OCI-LY3 (cell line): ENCODE measurements at regions not wholly inside any gene's neighbourhood (a gene's known extent, or its start where the extent isn't known, plus 50 kb on each side); places are given as distances from the start of the nearest gene placed in this dataset.

ENCODE experiments used
- H2AFZ ChIP-seq: fragments of 200-600, 300-600 bp; shearing (Covaris generic); 2 replicates; pipeline ENCODE4 v1.6.0; 2014; ENCODE audit warnings: antibody characterized with exemption, low read depth, low read length
- H3K27ac ChIP-seq: fragments of 200-600, 300-600 bp; sonication (generic); 2 replicates; pipeline ENCODE4 v1.5.1; 2014; ENCODE audit warnings: mild to moderate bottlenecking, low read length, moderate library complexity, mixed read lengths
- H3K27me3 ChIP-seq: fragments of 200-600, 300-600 bp; sonication (generic); 2 replicates; pipeline ENCODE4 v1.6.1; 2014; ENCODE audit warnings: low read depth, low read length, mixed read lengths
- H3K36me3 ChIP-seq: fragments of 200-600, 300-600 bp; sonication (generic); replicated peaks from 2 replicates; pipeline ENCODE3; 2014; ENCODE audit warnings: low read depth, low read length, mixed read lengths
- H3K4me1 ChIP-seq: fragments of 300-600, 200-600 bp; sonication (generic); 2 replicates; pipeline ENCODE4 v1.6.1; 2014; ENCODE audit warnings: low read length, mixed read lengths
- H3K4me2 ChIP-seq: fragments of 200-600, 300-600 bp; sonication (generic); 2 replicates; pipeline ENCODE4 v1.6.1; 2014; ENCODE audit warnings: low read length, mixed read lengths
- H3K4me3 ChIP-seq: fragments of 300-600, 200-600 bp; sonication (generic); 2 replicates; pipeline ENCODE4 v1.5.1; 2014; ENCODE audit warnings: antibody characterized with exemption, mild to moderate bottlenecking, low read length, moderate library complexity
- H3K79me2 ChIP-seq: fragments of 300-600, 200-600 bp; shearing (Covaris generic); 2 replicates; pipeline ENCODE4 v1.6.1; 2014; ENCODE audit warnings: mild to moderate bottlenecking, low read length, mixed read lengths
- H3K9ac ChIP-seq: fragments of 300-600, 200-600 bp; shearing (Covaris generic); 2 replicates; pipeline ENCODE4 v1.6.0; 2014; ENCODE audit warnings: mild to moderate bottlenecking, low read length, moderate library complexity
- H3K9me3 ChIP-seq: fragments of 200-600, 300-600 bp; shearing (Covaris generic); 2 replicates; pipeline ENCODE4 v1.6.1; 2014; ENCODE audit warnings: low read length, mixed read lengths; ENCODE audit not compliant: insufficient read depth
- H4K20me1 ChIP-seq: fragments of 200-600, 300-600 bp; sonication (generic); 2 replicates; pipeline ENCODE4 v1.6.1; 2016; ENCODE audit warnings: low read length, mixed read lengths; ENCODE audit not compliant: insufficient read depth
- EZH2phosphoT487 ChIP-seq: fragments of 200-600 bp; shearing (Covaris generic); IDR thresholded peaks from 2 replicates; pipeline ENCODE4 v1.6.1; 2018; ENCODE audit warnings: antibody characterized with exemption, mixed run types, low read depth
- TF ChIP-seq, protein P1 (sequence below): fragments of 200-600, 300-600 bp; sonication (generic); IDR thresholded peaks from 2 replicates; pipeline ENCODE4 v1.5.1; 2014; ENCODE audit warnings: antibody characterized with exemption, low read length, low read depth

DNA sequence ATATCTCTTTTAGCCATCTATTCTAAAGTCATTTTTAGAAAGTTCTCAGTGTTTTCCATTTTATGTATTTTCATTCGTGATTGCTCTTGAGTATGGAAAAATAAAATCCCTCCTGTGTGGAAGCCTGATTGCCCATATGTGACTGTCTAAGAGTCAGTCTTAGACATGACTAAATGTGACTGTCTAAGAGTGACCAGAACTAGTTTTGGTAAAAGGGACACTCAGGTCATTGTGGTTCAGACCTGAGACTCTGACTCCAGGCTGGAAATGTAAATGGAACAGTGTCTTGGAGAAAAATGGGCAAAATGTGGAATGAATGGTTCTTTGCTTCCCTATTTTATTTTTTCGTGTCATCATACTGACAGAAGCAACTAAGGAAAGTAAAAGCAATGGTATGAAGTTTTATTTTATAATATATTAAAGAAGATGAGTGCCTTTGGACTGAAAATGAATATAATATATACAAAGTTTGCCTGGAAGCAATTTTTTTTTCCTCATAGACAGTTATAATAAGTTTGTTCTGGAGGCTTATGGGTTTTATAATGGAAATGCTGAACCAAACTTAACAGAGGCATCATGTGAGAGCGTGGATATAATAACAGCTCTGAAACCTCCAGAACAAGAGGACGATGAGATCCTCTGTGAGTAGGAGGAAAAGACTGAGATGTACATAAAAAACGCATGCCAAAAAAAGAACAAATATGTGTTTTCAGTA is 264.4 kb downstream of the ZPLD1 start:
- no peak for TF ChIP-seq EZH2phosphoT487
- TF ChIP-seq, protein P1, sequence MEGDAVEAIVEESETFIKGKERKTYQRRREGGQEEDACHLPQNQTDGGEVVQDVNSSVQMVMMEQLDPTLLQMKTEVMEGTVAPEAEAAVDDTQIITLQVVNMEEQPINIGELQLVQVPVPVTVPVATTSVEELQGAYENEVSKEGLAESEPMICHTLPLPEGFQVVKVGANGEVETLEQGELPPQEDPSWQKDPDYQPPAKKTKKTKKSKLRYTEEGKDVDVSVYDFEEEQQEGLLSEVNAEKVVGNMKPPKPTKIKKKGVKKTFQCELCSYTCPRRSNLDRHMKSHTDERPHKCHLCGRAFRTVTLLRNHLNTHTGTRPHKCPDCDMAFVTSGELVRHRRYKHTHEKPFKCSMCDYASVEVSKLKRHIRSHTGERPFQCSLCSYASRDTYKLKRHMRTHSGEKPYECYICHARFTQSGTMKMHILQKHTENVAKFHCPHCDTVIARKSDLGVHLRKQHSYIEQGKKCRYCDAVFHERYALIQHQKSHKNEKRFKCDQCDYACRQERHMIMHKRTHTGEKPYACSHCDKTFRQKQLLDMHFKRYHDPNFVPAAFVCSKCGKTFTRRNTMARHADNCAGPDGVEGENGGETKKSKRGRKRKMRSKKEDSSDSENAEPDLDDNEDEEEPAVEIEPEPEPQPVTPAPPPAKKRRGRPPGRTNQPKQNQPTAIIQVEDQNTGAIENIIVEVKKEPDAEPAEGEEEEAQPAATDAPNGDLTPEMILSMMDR, result no peak
- H3K9ac ChIP-seq, result no peak overlapping the region
- no peaks in the 10 kb centered on the region for H3K36me3 ChIP-seq
- no peak overlapping the region for H3K4me2 ChIP-seq
- H3K9me3 ChIP-seq, result no peaks in the 10 kb centered on the region
- H2AFZ ChIP-seq, result no peak overlapping the region
- no peak overlapping the region for H3K4me3 ChIP-seq
- H3K79me2 ChIP-seq, result no peaks in the 10 kb centered on the region
- H3K27ac ChIP-seq, result no peak overlapping the region
- H3K4me1 ChIP-seq, result no peaks in the 10 kb centered on the region
- H3K27me3 ChIP-seq, result no peaks in the 10 kb centered on the region
- no peaks in the 10 kb centered on the region for H4K20me1 ChIP-seq

DNA sequence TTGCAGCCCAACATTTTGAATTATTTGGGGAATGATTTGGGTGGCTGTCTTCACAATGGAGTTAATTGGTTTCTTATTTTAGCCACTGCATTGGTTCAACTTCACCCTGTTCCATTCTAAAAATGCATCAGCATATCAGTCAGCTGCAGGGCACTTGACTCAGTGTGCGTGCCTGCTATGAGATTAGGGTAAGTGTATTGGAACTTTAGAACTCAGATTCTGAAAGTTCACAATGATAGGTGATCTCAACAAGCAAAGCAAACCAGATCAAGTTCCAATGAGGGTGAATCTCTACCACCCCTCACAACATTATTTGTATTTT is 265.0 kb downstream of the ZPLD1 start:
- Histone ChIP-seq H3K4me1 (no peaks in the 10 kb centered on the region), H3K4me3 (no peak overlapping the region), H3K9ac (no peak overlapping the region), H2AFZ (no peak overlapping the region), H3K27ac (no peak overlapping the region), H3K27me3 (no peaks in the 10 kb centered on the region), H3K9me3 (no peaks in the 10 kb centered on the region), H3K79me2 (no peaks in the 10 kb centered on the region), H4K20me1 (no peaks in the 10 kb centered on the region), H3K36me3 (no peaks in the 10 kb centered on the region), H3K4me2 (no peak overlapping the region)
- no peak for TF ChIP-seq EZH2phosphoT487
- TF ChIP-seq, protein P1, result no peak

DNA sequence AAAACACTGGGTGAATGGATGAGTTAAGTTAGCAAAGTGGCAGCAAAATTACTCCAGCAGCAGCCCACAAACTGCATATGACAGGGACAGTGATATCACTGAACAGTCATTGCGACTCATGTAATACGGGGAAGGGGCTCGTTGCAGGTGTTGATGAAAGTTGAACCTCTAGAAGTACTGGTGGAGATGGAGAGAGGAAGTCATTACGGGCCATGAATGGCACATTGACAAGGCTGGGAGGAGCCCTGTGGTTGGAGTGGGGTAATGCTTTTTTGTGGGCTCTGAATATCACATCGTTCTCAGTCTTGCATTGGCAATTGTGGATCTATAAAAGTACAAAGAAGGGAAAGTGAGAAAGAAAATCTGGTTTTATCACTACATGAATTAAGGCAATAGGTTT is 278.1 kb downstream of the ZPLD1 start:
- H3K4me3 ChIP-seq, result no peak overlapping the region
- H3K9ac ChIP-seq, result no peak overlapping the region
- TF ChIP-seq, protein P1, result no peak
- no peak for TF ChIP-seq EZH2phosphoT487
- H3K4me1 ChIP-seq, result peaks cover 17% of the 10 kb centered on the region
- H3K4me2 ChIP-seq, result no peak overlapping the region
- H3K27me3 ChIP-seq, result no peaks in the 10 kb centered on the region
- H3K36me3 ChIP-seq, result no peaks in the 10 kb centered on the region
- H2AFZ ChIP-seq, result no peak overlapping the region
- no peaks in the 10 kb centered on the region for H3K9me3 ChIP-seq
- no peaks in the 10 kb centered on the region for H3K79me2 ChIP-seq
- H3K27ac ChIP-seq, result no peak overlapping the region
- H4K20me1 ChIP-seq, result no peaks in the 10 kb centered on the region

DNA sequence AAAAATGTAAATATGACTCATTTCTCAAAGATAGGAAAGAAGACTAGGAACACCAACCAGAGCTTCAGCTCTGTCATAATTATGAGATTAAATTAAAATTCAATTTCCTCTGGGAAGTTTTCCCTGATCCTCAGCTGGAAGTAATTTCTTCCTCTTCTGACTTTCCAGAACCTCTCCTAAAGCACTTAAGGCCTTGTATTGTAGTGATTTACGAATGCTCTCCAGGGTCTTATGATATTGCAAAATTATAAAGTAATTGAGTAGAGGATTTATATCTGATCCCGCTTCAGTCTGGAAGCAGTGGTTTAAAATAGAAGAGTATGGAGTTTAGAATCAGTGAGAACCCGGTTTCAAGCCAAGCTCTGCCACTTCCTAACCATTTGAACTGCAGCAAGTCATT is 279.8 kb downstream of the ZPLD1 start:
- Histone ChIP-seq H3K4me1 (peaks cover 17% of the 10 kb centered on the region), H3K9me3 (no peaks in the 10 kb centered on the region), H3K9ac (no peak overlapping the region), H3K4me2 (peak overlapping the region; percentile 57), H3K36me3 (no peaks in the 10 kb centered on the region), H3K79me2 (no peaks in the 10 kb centered on the region), H3K27ac (peak overlapping the region; percentile 51), H3K27me3 (no peaks in the 10 kb centered on the region), H4K20me1 (no peaks in the 10 kb centered on the region), H2AFZ (peak overlapping the region; percentile 61), H3K4me3 (peak overlapping the region; percentile 54)
- no peak for TF ChIP-seq EZH2phosphoT487
- TF ChIP-seq, protein P1, result no peak
